ENCODE measurements at regions not wholly inside any gene's neighbourhood (a gene's known extent, or its start where the extent isn't known, plus 50 kb on each side); places are given as distances from the start of the nearest gene placed in this dataset.

- DNase-seq, result no peak
These were observed 182.6 kb downstream of the SUCNR1 start for GRCh38 chr3:152056073-152056472.

- DNase-seq, result no peak
These were observed 183.0 kb downstream of the SUCNR1 start for GRCh38 chr3:152056481-152056880.

GRCh38 chr3:152056987-152057386, 183.5 kb downstream of the SUCNR1 start:
- DNase-seq, result no peak

DNA sequence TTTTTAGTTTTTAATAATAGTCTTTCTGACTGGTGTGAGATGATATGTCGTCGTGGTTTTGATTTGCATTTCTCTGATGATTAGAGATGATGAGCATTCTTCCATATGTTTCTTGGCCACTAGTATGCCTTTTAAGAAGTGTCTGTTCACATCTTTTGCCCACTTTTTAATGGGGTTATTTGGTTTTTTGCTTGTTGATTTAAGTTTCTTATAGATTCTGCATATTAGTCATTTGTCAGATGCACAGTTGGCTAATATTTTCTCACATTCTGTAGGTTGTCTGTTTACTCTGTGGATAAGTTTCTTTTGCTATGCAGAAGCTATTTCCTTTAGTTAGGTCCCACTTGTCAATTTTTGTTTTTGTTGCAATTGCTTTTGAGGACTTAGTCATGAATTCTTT, 185.4 kb downstream of the SUCNR1 start:
- DNase-seq, result no peak

DNA sequence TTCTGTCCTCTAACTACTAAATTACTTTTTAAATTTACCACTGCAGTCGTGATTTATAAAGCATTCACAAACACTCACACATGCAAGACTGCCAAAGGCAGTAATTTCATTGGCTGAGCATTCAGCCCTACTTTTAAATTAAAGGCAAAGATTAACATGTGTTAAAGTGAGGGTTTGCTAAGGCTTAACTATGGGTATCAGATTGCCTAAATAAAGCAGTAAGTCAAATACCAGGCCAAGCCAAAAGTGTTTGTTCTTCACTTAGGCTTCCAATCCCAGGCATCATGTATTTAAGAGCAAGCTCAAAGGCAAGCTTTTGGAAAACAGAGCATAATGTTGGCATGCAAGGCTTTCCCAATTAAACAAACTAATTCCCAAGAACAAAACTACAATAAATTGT, 187.3 kb downstream of the SUCNR1 start:
- no peak for DNase-seq

DNA sequence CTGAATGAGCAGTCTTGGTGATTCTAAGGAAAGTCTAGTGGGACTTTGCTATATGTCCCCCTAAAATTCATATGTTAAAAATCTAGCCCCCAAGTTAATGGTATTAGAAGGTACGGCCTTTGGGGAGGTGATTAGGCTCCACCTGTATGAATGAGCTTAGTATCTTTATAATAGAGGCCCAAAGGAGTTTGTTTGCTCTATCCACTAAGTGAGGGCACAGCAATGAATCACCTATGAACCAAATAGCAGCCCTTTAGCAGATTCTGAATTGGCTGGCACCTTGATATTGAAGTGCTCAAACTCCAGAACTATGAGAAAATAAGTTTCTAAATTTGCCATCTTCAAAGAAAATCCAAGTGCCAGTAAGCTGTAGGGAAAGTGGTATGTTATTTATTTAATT, 187.9 kb downstream of the SUCNR1 start:
- DNase-seq, result no peak

DNA sequence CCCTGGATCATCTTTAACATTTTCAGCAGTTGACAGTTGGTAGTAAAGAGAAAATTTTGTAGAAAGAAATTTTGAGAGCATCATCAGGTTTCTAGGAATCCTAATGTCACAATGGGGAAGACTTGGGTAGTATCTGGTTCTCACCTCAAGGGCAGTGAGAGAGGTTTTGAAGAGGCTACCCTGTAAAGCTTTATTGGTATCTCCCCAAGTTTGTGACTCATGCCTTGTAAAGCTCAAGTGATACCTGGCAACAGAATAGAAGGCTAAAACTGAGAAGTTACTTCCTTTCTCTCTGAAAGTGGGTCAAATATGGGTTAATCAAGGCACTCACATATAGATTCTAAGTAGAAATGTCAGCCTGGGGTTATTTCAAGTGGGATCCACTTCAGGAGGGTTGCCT, 196.4 kb downstream of the SUCNR1 start:
- no peak for DNase-seq

DNA sequence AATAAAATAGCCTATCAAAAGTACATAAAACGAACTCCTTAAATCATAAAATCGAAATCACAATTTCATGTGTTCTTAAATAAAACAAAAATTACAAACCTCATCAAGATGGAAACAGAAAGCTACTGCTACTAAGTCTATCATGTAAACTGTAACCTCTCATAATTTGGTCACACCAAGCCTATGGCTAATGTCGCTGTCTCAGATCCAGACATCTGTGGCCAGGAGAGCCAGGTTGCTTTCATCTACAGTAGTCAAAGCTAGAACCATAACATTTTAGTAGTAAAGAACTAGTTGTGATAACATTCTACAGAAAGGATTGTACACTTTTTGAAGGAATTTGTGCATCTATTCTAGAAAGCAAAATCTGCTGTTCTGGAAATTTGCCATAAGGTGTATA, 197.4 kb upstream of the MBNL1 start:
- DNase-seq, result no peak

- DNase-seq, result no peak
These were observed 196.8 kb upstream of the MBNL1 start for GRCh38 chr3:152071924-152072323.

- no peak for DNase-seq
These were observed 195.5 kb upstream of the MBNL1 start for GRCh38 chr3:152073267-152073666.

GRCh38 chr3:152076148-152076547, 192.6 kb upstream of the MBNL1 start:
- no peak for DNase-seq

DNA sequence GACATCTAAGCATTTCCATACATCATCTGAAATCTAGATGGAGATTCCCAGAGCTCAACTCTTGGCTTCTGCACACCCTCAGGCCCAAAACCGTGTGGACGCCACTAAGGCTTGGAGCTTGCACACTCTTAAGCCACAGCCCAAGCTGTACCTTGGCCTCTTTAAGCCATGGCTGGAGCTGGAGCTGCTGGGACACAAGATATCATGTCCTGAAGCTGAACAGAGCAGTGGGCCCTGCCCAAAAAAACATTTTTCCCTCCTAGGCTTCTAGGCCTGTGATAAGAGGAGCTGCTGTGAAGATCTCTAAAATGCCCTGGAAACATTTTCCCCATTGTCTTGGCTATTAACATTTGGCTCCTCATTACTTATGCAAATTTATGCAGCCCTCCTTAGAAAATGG, 188.7 kb upstream of the MBNL1 start:
- DNase-seq, result no peak

DNA sequence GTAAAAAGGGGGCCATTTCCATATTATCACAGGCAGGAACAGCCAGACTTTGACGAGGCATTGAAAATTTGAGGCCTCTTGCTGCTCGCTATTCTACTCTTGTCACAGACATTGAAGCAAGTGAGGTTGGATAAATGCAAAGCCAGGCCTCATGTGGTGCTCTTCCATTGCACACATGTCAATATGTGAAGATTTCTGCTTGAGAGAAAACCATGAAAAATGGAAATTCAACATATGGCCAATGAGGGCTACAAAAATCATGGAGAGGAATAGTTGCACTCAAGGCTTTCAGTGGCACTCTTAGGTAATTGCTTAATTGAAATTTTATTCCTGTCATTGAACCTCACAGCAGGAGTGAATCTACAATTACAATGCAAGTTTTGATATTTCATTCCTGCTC, 185.6 kb upstream of the MBNL1 start:
- DNase-seq, result no peak

DNA sequence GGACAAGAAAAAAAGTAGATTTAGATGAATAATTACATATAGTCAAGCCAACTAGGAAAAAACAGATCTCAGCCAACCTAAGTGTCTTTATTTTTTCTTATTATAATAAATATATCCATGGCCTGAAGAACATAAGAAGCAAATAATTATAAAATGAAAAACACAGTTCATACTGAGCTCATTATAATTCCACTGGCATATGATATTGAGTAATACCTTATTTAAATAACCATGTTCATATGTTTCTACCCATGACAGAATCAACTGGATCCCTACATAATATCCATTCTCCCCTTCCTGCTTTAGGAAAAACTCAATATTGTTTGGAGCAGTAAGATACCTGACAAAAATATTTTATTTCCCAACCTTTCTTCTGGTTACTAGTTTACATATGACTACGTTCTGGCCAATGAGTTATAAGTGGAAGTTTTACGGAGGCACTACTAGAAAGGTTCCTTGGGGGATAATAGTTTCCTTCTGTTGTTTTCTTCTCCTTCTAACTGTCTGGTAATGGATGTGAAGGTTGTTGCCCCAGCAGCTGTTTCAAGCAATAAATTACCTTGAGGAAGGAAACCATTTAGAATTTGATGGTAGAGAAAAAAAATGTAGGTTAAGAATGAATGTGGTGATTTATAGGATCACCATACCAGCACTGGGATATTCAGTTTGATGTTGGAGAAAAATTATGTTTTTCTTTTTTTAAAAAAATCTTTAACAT, 184.1 kb upstream of the MBNL1 start:
- no peak for DNase-seq

GRCh38 chr3:152087153-152087552, 181.6 kb upstream of the MBNL1 start:
- no peak for DNase-seq

- DNase-seq, result no peak
These were observed 179.2 kb upstream of the MBNL1 start for GRCh38 chr3:152089528-152089927.

DNA sequence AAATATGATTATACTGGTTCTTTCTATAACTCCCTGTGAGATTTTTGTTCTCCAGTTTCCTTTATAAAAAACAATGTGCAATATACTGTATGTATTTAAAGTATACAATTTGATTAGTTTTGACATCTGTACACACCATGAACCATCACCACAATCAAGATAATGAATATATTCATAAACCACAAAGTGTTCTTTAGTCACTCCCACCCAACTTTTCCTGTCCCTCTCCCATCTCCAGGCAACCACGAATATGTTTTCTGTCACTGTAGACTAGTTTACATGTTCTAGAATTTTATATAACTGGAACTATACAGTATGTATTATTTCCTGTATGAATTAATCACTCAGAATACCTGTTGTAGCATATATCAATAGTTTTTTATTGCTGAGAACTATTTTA, 177.0 kb upstream of the MBNL1 start:
- no peak for DNase-seq

DNA sequence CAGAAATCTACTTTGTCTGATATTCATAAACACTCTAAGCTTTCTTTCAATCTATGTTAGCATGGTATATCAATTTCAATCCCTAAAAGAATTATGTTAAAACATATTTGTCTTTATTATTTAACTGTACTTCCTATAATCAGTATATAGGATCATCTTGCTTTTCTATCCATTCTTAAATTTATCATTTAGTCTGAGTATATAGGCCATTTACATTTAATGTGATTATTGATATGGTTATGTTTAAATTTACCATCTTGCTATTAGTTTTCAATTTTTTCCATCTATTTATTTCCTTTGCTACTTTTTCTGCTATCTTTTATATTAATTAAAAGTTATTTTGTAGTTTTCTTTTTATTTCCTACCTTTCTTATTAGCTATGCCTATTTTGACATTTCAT, 174.8 kb upstream of the MBNL1 start:
- DNase-seq, result no peak

GRCh38 chr3:152094406-152094805, 174.3 kb upstream of the MBNL1 start:
- DNase-seq, result no peak

GRCh38 chr3:152095472-152095871, 173.3 kb upstream of the MBNL1 start:
- no peak for DNase-seq

DNA sequence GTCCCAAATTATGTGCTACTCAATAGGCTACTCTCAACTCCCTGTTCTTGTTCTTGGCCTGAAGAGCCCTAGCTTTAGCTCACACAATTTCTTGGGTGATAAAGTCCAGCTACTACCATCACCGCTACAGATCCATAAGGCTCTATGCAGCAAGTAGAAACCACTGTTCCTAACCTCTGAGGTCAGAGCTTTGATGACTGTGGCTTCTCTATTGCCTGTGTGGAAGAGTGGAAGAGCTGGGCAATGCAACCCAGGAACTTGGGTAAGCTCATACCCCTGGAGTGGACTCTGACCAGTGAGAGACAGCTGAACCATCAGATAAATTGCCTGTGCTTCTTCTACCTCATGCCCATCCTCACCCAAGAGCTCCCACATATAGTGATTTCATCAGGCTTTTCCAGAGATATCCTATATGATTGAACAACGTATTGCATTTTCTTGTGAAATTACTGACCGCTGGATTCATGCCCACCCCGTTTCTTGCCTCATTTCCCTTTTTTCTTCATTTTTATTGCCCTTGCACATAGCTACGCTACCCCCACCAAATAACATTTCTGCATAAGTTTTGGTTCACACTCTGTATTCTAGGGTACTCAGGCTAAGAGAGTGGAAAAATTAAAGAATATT, 172.3 kb upstream of the MBNL1 start:
- DNase-seq, result no peak

DNA sequence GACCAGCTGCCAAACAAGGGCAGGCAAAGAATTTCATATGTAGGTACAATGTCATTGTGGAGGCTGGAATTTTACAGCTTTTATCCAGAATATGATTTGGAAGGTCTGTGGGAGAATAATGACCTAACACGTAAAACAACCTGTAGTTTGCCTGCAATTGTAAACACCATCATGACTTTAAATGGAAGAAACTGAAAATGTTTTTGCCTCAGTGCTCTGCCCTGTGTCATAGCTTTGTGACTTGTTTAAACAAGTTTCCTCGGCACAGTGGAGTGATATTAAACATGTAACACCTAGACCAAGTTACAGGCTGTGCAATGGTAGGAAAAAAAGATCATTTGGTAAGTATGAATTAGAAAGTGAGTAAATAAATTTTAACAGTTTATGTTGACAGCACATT, 171.6 kb upstream of the MBNL1 start:
- DNase-seq, result no peak

DNA sequence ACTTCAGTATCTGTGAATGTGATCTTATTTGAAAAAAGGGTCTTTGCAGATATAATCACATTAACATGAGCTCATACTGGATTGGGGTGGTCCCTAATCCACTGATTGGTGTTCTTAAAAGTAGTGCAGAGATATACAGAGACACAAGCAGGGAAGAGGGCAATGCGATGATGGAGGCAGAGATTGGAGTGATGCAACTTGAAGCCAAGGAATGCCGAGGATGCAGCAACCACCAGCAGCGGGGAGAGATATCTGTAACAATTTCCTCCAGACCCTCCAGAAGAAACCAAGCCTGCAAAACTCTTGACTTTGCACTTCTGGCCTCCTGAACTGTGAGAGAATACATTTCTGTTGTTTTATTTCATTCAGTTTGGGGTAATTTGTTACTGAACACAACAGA, 171.0 kb upstream of the MBNL1 start:
- DNase-seq, result no peak

DNA sequence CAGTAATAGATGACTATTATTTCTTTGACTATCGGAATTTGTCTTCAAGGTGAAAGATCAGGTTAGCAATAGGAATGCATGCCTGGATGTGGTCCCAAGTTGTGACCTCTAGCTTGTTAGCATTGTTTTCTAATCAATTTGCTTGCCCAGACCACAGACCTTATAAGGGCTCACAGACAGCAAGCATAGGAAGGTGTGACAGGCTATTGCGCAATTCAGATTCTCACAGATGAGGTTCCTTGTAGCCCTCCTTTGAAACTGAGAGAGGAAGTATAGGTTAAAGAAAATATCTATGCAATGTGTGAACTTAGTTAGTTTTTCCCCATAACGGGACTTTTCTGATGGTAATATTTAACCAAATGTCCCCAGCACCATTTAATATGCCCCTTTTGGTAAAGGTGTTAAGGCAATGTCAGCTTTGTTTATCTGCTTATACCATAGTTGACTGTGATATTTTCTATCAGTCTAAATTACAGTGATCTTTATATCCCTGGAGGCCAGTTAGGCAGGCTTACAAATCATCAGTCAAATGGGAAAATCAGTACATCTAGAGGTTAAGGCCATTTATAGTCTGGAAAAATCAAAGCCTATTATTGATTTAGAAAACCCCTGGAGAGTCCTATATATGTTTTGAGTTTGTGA, 168.1 kb upstream of the MBNL1 start:
- no peak for DNase-seq

GRCh38 chr3:152102410-152102809, 166.3 kb upstream of the MBNL1 start:
- no peak for DNase-seq

Measured in midbrain (tissue), 1 donor.